ENCODE measurements at regions not wholly inside any gene's neighbourhood (a gene's known extent, or its start where the extent isn't known, plus 50 kb on each side); places are given as distances from the start of the nearest gene placed in this dataset.

- H3K4me2 ChIP-seq (ENCODE audit: low read length), result no peak overlapping the region
- TF ChIP-seq EZH2phosphoT487 (IDR thresholded peaks at IDR 0.05; ENCODE audit: low read depth) (no peak), CTCF (IDR thresholded peaks at IDR 0.05; ENCODE audit: low read depth, low read length) (no peak)
- no peaks in the 10 kb centered on the region for H3K9me3 ChIP-seq (ENCODE audit: insufficient read depth, low read length)
- no peak overlapping the region for H3K27ac ChIP-seq (ENCODE audit: low read length)
- no peak overlapping the region for H3K4me3 ChIP-seq (ENCODE audit: low read length)
- H3K9ac ChIP-seq (ENCODE audit: low read length), result no peak overlapping the region
- no peaks in the 10 kb centered on the region for H3K4me1 ChIP-seq (ENCODE audit: low read length)
- no peaks in the 10 kb centered on the region for H3K27me3 ChIP-seq (ENCODE audit: low read depth, low read length)
- no peaks in the 10 kb centered on the region for H3K79me2 ChIP-seq (ENCODE audit: low read length)
- no peaks in the 10 kb centered on the region for H3K36me3 ChIP-seq (replicated peaks; ENCODE audit: low read depth, low read length)
- H4K20me1 ChIP-seq (ENCODE audit: insufficient read depth, low read length), result no peaks in the 10 kb centered on the region
- no peak overlapping the region for H2AFZ ChIP-seq (ENCODE audit: low read depth, low read length)
These were observed 321.8 kb upstream of the STAC start for GRCh38 chr3:36058404-36059030.

GRCh38 chr3:36060950-36061349 is 319.4 kb upstream of the STAC start:
- Histone ChIP-seq H3K27ac (ENCODE audit: low read length) (no peak overlapping the region), H3K4me2 (ENCODE audit: low read length) (no peak overlapping the region), H3K9me3 (ENCODE audit: insufficient read depth, low read length) (no peaks in the 10 kb centered on the region), H3K9ac (ENCODE audit: low read length) (no peak overlapping the region), H3K4me3 (ENCODE audit: low read length) (no peak overlapping the region), H3K4me1 (ENCODE audit: low read length) (no peaks in the 10 kb centered on the region), H3K36me3 (replicated peaks; ENCODE audit: low read depth, low read length) (no peaks in the 10 kb centered on the region), H3K79me2 (ENCODE audit: low read length) (no peaks in the 10 kb centered on the region), H3K27me3 (ENCODE audit: low read depth, low read length) (no peaks in the 10 kb centered on the region), H2AFZ (ENCODE audit: low read depth, low read length) (no peak overlapping the region), H4K20me1 (ENCODE audit: insufficient read depth, low read length) (no peaks in the 10 kb centered on the region)
- TF ChIP-seq CTCF (IDR thresholded peaks at IDR 0.05; ENCODE audit: low read depth, low read length) (no peak), EZH2phosphoT487 (IDR thresholded peaks at IDR 0.05; ENCODE audit: low read depth) (no peak)

- Histone ChIP-seq H3K79me2 (ENCODE audit: low read length) (no peaks in the 10 kb centered on the region), H3K36me3 (replicated peaks; ENCODE audit: low read depth, low read length) (no peaks in the 10 kb centered on the region), H3K9ac (ENCODE audit: low read length) (no peak overlapping the region), H3K27ac (ENCODE audit: low read length) (no peak overlapping the region), H3K4me1 (ENCODE audit: low read length) (no peaks in the 10 kb centered on the region), H3K4me3 (ENCODE audit: low read length) (no peak overlapping the region), H2AFZ (ENCODE audit: low read depth, low read length) (no peak overlapping the region), H3K9me3 (ENCODE audit: insufficient read depth, low read length) (no peaks in the 10 kb centered on the region), H3K27me3 (ENCODE audit: low read depth, low read length) (no peaks in the 10 kb centered on the region), H4K20me1 (ENCODE audit: insufficient read depth, low read length) (no peaks in the 10 kb centered on the region), H3K4me2 (ENCODE audit: low read length) (no peak overlapping the region)
- TF ChIP-seq EZH2phosphoT487 (IDR thresholded peaks at IDR 0.05; ENCODE audit: low read depth), result no peak
- no peak for TF ChIP-seq CTCF (IDR thresholded peaks at IDR 0.05; ENCODE audit: low read depth, low read length)
These were observed 316.3 kb upstream of the STAC start for GRCh38 chr3:36063992-36064391.

- H3K9me3 ChIP-seq (ENCODE audit: insufficient read depth, low read length), result no peaks in the 10 kb centered on the region
- H3K4me2 ChIP-seq (ENCODE audit: low read length), result no peak overlapping the region
- H4K20me1 ChIP-seq (ENCODE audit: insufficient read depth, low read length), result no peaks in the 10 kb centered on the region
- no peaks in the 10 kb centered on the region for H3K79me2 ChIP-seq (ENCODE audit: low read length)
- H3K4me3 ChIP-seq (ENCODE audit: low read length), result no peak overlapping the region
- no peak overlapping the region for H2AFZ ChIP-seq (ENCODE audit: low read depth, low read length)
- H3K36me3 ChIP-seq (replicated peaks; ENCODE audit: low read depth, low read length), result no peaks in the 10 kb centered on the region
- H3K27me3 ChIP-seq (ENCODE audit: low read depth, low read length), result no peaks in the 10 kb centered on the region
- TF ChIP-seq EZH2phosphoT487 (IDR thresholded peaks at IDR 0.05; ENCODE audit: low read depth) (no peak), CTCF (IDR thresholded peaks at IDR 0.05; ENCODE audit: low read depth, low read length) (no peak)
- no peak overlapping the region for H3K27ac ChIP-seq (ENCODE audit: low read length)
- H3K9ac ChIP-seq (ENCODE audit: low read length), result no peak overlapping the region
- H3K4me1 ChIP-seq (ENCODE audit: low read length), result no peaks in the 10 kb centered on the region
These were observed 315.0 kb upstream of the STAC start for GRCh38 chr3:36065321-36065720.

Measured in OCI-LY3 (cell line).